GM12891 (cell line): ENCODE measurements at regions not wholly inside any gene's neighbourhood (a gene's known extent, or its start where the extent isn't known, plus 50 kb on each side); places are given as distances from the start of the nearest gene placed in this dataset.

Experiments used
- DNase-seq: peaks from one replicate; pipeline ENCODE4 v3.0.0; 2011; ENCODE audit warnings: low spot score; ENCODE audit not compliant: insufficient read length
- FAIRE-seq: peaks from 2 replicates; lab custom pipeline; 2011; peaks lifted over from hg19 to GRCh38; lab: Jason Lieb, UNC
- PAX5 ChIP-seq: IDR thresholded peaks from 2 replicates; pipeline ENCODE4 v1.6.1; 2011; ENCODE audit warnings: low read length, moderate library complexity, mild to moderate bottlenecking; ENCODE audit not compliant: insufficient read depth, severe bottlenecking
- POLR2A ChIP-seq: IDR thresholded peaks from 2 replicates; pipeline ENCODE4 v1.6.1; 2011; ENCODE audit warnings: low read depth, low read length, control low read depth
- POLR2AphosphoS5 ChIP-seq: IDR thresholded peaks from 2 replicates; pipeline ENCODE4 v1.6.1; 2011; ENCODE audit warnings: low read depth, low read length, control low read depth
- POU2F2 ChIP-seq: IDR thresholded peaks from 2 replicates; pipeline ENCODE4 v1.6.1; 2011; ENCODE audit warnings: low read depth, mild to moderate bottlenecking, control low read depth, low read length, moderate library complexity
- SPI1 ChIP-seq: IDR thresholded peaks from 2 replicates; pipeline ENCODE4 v1.6.1; 2011; ENCODE audit warnings: low read depth, low read length, control low read depth
- TAF1 ChIP-seq: IDR thresholded peaks from 2 replicates; pipeline ENCODE4 v1.6.1; 2011; ENCODE audit warnings: low read depth, low read length, control low read depth

GRCh38 chr13:53310786-53311185, 282.2 kb downstream of the OLFM4 start:
- TF ChIP-seq PAX5 (no peak), POU2F2 (no peak), TAF1 (no peak), POLR2AphosphoS5 (no peak), SPI1 (no peak), POLR2A (no peak)
- FAIRE-seq, result no peak

GRCh38 chr13:53311561-53311960, 282.9 kb downstream of the OLFM4 start:
- FAIRE-seq (no peak), DNase-seq (no peak)
- TF ChIP-seq SPI1 (no peak), POLR2AphosphoS5 (no peak), POLR2A (no peak), PAX5 (no peak)

More at GRCh38 chr13:53310786-53311185, 282.2 kb downstream of the OLFM4 start:
- no peak for DNase-seq

- FAIRE-seq (no peak), DNase-seq (no peak)
- no peak for TF ChIP-seq PAX5
- no peak for TF ChIP-seq POLR2AphosphoS5
- no peak for TF ChIP-seq POLR2A
- no peak for TF ChIP-seq SPI1
- no peak for TF ChIP-seq POU2F2
- TF ChIP-seq TAF1, result no peak
Observed at GRCh38 chr13:53321296-53321801, 292.7 kb downstream of the OLFM4 start.

- TF ChIP-seq POLR2AphosphoS5 (no peak), SPI1 (no peak), TAF1 (no peak), PAX5 (no peak), POLR2A (no peak), POU2F2 (no peak)
- FAIRE-seq (no peak), DNase-seq (no peak)
Observed at GRCh38 chr13:53324656-53325055, 296.0 kb downstream of the OLFM4 start.

GRCh38 chr13:53326716-53327115, 298.1 kb downstream of the OLFM4 start:
- DNase-seq (no peak), FAIRE-seq (no peak)
- no peak for TF ChIP-seq TAF1
- no peak for TF ChIP-seq POLR2AphosphoS5
- no peak for TF ChIP-seq SPI1
- TF ChIP-seq PAX5, result no peak
- no peak for TF ChIP-seq POU2F2
- no peak for TF ChIP-seq POLR2A

- FAIRE-seq (no peak), DNase-seq (no peak)
- TF ChIP-seq POLR2AphosphoS5 (no peak), POLR2A (no peak)
Observed at GRCh38 chr13:53327680-53328315, 299.2 kb downstream of the OLFM4 start.

GRCh38 chr13:53336441-53337160, 308.0 kb downstream of the OLFM4 start:
- TF ChIP-seq SPI1 (no peak), POLR2AphosphoS5 (no peak), TAF1 (no peak), PAX5 (no peak), POLR2A (no peak), POU2F2 (no peak)
- no peak for DNase-seq
- FAIRE-seq, result no peak

- FAIRE-seq (no peak), DNase-seq (no peak)
- TF ChIP-seq POLR2AphosphoS5 (no peak), POU2F2 (no peak), TAF1 (no peak), POLR2A (no peak), SPI1 (no peak), PAX5 (no peak)
Observed at GRCh38 chr13:53338760-53339159, 310.1 kb downstream of the OLFM4 start.

- FAIRE-seq (no peak), DNase-seq (no peak)
- no peak for TF ChIP-seq TAF1
- TF ChIP-seq POLR2A, result no peak
- TF ChIP-seq POLR2AphosphoS5, result no peak
- TF ChIP-seq POU2F2, result no peak
- TF ChIP-seq SPI1, result no peak
- no peak for TF ChIP-seq PAX5
Observed at GRCh38 chr13:53340505-53341143, 312.0 kb downstream of the OLFM4 start.
